ENCODE measurements at regions not wholly inside any gene's neighbourhood (a gene's known extent, or its start where the extent isn't known, plus 50 kb on each side); places are given as distances from the start of the nearest gene placed in this dataset.

GRCh38 chr4:38442073-38442788 is 221.8 kb upstream of the KLF3 start:
- TF ChIP-seq TAF1 (IDR thresholded peaks at IDR 0.05; ENCODE audit: low read depth) (no peak), CTCF (IDR thresholded peaks at IDR 0.05; ENCODE audit: poor library complexity, severe bottlenecking) (no peak), EZH2 (IDR thresholded peaks at IDR 0.05; ENCODE audit: borderline replicate concordance, insufficient read depth, low read length, poor library complexity, severe bottlenecking) (no peak), RAD21 (conservative IDR thresholded peaks at IDR 0.05) (no peak), REST (IDR thresholded peaks at IDR 0.05; ENCODE audit: borderline replicate concordance) (no peak)
